Karpas-422 (cell line): ENCODE measurements at regions not wholly inside any gene's neighbourhood (a gene's known extent, or its start where the extent isn't known, plus 50 kb on each side); places are given as distances from the start of the nearest gene placed in this dataset.

ENCODE experiments used
- DNase-seq: peaks from one replicate; pipeline ENCODE4 v3.0.0-alpha.2; 2015
- H2AFZ ChIP-seq: fragments of 200-600 bp; sonication (generic); 2 replicates; pipeline ENCODE4 v1.6.1; 2014; ENCODE audit warnings: antibody characterized with exemption, low read length, mixed read lengths
- H3K27ac ChIP-seq: fragments of 200-600 bp; sonication (generic); 2 replicates; pipeline ENCODE4 v1.5.1; 2014; ENCODE audit warnings: mild to moderate bottlenecking, low read length, moderate library complexity
- H3K27me3 ChIP-seq: fragments of 200-600 bp; sonication (generic); 2 replicates; pipeline ENCODE4 v1.6.1; 2014; ENCODE audit warnings: low read length, mixed read lengths
- H3K36me3 ChIP-seq: fragments of 200-600 bp; sonication (generic); 2 replicates; pipeline ENCODE4 v1.6.1; 2014; ENCODE audit warnings: low read length, mixed read lengths; ENCODE audit not compliant: insufficient read depth
- H3K4me1 ChIP-seq: fragments of 200-600 bp; sonication (generic); 2 replicates; pipeline ENCODE4 v1.6.1; 2014; ENCODE audit warnings: mild to moderate bottlenecking, low read length, mixed read lengths
- H3K4me2 ChIP-seq: fragments of 200-600 bp; sonication (generic); 2 replicates; pipeline ENCODE4 v1.6.1; 2014; ENCODE audit warnings: low read length, low read depth, mild to moderate bottlenecking; ENCODE audit not compliant: poor library complexity, severe bottlenecking
- H3K4me3 ChIP-seq: fragments of 200-600 bp; sonication (generic); 2 replicates; pipeline ENCODE4 v1.5.1; 2014; ENCODE audit warnings: mild to moderate bottlenecking, antibody characterized with exemption, low read length, mixed read lengths
- H3K79me2 ChIP-seq: fragments of 200-600 bp; sonication (generic); 2 replicates; pipeline ENCODE4 v1.6.1; 2014; ENCODE audit warnings: mild to moderate bottlenecking, low read length, mixed read lengths
- H3K9ac ChIP-seq: fragments of 200-600 bp; sonication (generic); 2 replicates; pipeline ENCODE4 v1.6.0; 2014; ENCODE audit warnings: low read length
- H3K9me2 ChIP-seq: fragments of 200-600 bp; sonication (generic), shearing (Covaris generic); replicated peaks from 2 replicates; pipeline ENCODE4 v1.6.0; 2014; ENCODE audit warnings: mild to moderate bottlenecking, low read length, moderate library complexity; ENCODE audit not compliant: insufficient read depth
- H3K9me3 ChIP-seq: fragments of 300-700, 200-600 bp; sonication (generic); 2 replicates; pipeline ENCODE4 v1.6.1; 2014; ENCODE audit warnings: low read length, mixed read lengths
- H4K20me1 ChIP-seq: fragments of 200-600 bp; sonication (generic); 2 replicates; pipeline ENCODE4 v1.6.1; 2014; ENCODE audit warnings: mild to moderate bottlenecking, antibody characterized with exemption, low read length, low read depth; ENCODE audit not compliant: insufficient read depth

DNA sequence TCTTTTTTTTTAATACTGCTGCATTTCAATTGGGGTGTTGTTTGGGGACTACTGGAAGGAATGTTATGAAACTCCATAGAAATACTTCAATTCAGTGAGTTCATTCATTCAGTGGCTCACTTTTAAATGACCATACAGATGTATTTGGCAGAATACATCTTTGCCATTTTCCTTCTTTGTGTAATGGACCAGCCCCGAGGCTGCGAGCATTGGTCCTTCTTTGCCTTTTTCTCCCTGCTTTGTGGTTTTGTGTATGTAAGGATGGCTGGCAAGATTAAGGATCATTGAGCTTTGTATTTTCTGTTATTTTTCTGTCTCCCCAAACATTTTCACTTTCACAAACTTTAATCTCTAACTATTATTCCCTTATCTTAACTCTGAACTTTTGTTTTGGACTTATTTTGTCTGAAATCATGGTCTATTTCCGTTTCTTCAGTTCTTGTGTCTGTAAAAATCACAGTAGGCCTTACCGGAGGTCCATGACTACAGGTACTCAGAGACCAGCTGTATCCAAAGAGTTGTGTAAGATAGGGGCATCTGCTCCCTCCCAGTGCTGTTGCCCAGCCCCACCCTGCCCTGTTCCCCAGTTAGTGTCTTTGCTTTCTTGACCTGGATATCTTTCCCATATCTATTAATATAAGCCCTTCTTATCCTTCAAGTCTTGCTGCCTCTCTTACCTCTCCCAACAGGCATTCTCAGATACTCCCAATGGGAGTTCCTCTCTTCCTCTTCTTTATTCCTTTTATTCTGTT lies 154.3 kb upstream of the DMRT1 start:
- Histone ChIP-seq H3K27ac (no peak overlapping the region), H3K9ac (no peak overlapping the region), H3K4me2 (no peak overlapping the region), H3K9me3 (no peaks in the 10 kb centered on the region), H3K9me2 (no peaks in the 10 kb centered on the region), H3K79me2 (peaks cover 14% of the 10 kb centered on the region; the same call in 1 of the 2 replicates), H4K20me1 (0 out of 2 replicates have a peak, but pooled peaks cover 6% of the 10 kb centered on the region), H2AFZ (no peak overlapping the region), H3K36me3 (no peaks in the 10 kb centered on the region), H3K4me3 (no peak overlapping the region), H3K27me3 (no peaks in the 10 kb centered on the region), H3K4me1 (no peaks in the 10 kb centered on the region)
- no peak for DNase-seq

GRCh38 chr9:687994-688393 lies 153.5 kb upstream of the DMRT1 start:
- H3K9me2 ChIP-seq: no peaks in the 10 kb centered on the region

GRCh38 chr9:690517-691111 lies 150.9 kb upstream of the DMRT1 start:
- H3K4me3 ChIP-seq: no peak overlapping the region
- no peak overlapping the region for H3K4me2 ChIP-seq
- H2AFZ ChIP-seq: no peak overlapping the region
- H3K79me2 ChIP-seq: peaks cover 10% of the 10 kb centered on the region
- H3K4me1 ChIP-seq: peaks cover 8% of the 10 kb centered on the region
- H4K20me1 ChIP-seq: no peaks in the 10 kb centered on the region
- no peaks in the 10 kb centered on the region for H3K9me2 ChIP-seq
- H3K27me3 ChIP-seq: no peaks in the 10 kb centered on the region
- no peak overlapping the region for H3K27ac ChIP-seq
- no peaks in the 10 kb centered on the region for H3K9me3 ChIP-seq
- H3K36me3 ChIP-seq: no peaks in the 10 kb centered on the region
- no peak overlapping the region for H3K9ac ChIP-seq
- no peak for DNase-seq

More at GRCh38 chr9:687994-688393, 153.5 kb upstream of the DMRT1 start:
- Histone ChIP-seq H4K20me1 (0 out of 2 replicates have a peak, but pooled peaks cover 2% of the 10 kb centered on the region), H3K27ac (no peak overlapping the region), H3K27me3 (no peaks in the 10 kb centered on the region), H3K36me3 (no peaks in the 10 kb centered on the region), H3K9me3 (no peaks in the 10 kb centered on the region), H3K4me2 (no peak overlapping the region), H3K9ac (no peak overlapping the region), H3K79me2 (peaks cover 9% of the 10 kb centered on the region; the same call in 1 of the 2 replicates), H2AFZ (no peak overlapping the region), H3K4me1 (no peaks in the 10 kb centered on the region), H3K4me3 (no peak overlapping the region)
- DNase-seq: no peak

DNA sequence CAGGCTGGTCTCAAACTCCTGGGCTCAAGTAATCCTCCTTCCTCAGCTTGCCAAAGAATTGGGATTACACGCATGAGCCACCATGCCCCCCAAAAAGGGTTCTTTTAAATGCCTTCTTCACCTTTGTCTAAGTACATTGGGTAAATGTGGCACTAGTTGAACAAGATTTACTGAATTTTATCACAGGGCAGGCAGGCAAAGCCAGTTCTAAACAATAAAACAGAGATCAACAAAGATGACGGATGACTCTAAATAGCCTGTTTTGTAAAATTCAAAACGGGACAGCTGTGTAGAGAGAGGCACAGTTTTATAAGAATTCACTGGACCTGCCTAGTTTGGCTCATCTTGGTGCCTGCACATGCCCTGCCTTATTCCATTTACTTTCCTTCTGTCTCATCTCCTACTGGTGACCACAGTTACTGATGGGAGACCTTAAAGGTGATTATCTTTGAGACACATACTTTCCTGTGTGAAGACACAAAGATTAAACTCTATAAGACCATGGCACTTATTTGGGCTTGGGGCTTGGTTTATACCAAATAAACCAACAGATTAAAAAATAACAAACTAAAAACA lies 149.6 kb upstream of the DMRT1 start:
- H2AFZ ChIP-seq: no peak overlapping the region
- peaks cover 10% of the 10 kb centered on the region for H3K79me2 ChIP-seq
- H3K9me3 ChIP-seq: no peaks in the 10 kb centered on the region
- peaks cover 17% of the 10 kb centered on the region for H3K4me1 ChIP-seq
- no peak for DNase-seq
- no peaks in the 10 kb centered on the region for H3K9me2 ChIP-seq
- no peaks in the 10 kb centered on the region for H3K36me3 ChIP-seq
- H3K27me3 ChIP-seq: no peaks in the 10 kb centered on the region
- H3K4me3 ChIP-seq: no peak overlapping the region
- no peak overlapping the region for H3K27ac ChIP-seq
- H3K9ac ChIP-seq: no peak overlapping the region
- H3K4me2 ChIP-seq: no peak overlapping the region
- no peaks in the 10 kb centered on the region for H4K20me1 ChIP-seq

GRCh38 chr9:692636-693129 lies 148.8 kb upstream of the DMRT1 start:
- H3K9ac ChIP-seq: no peak overlapping the region
- H3K4me2 ChIP-seq: no peak overlapping the region
- DNase-seq: no peak
- no peaks in the 10 kb centered on the region; the same call in 1 of the 2 replicates for H4K20me1 ChIP-seq
- no peaks in the 10 kb centered on the region for H3K27me3 ChIP-seq
- no peak overlapping the region for H3K27ac ChIP-seq
- H3K4me3 ChIP-seq: no peak overlapping the region
- peaks cover 25% of the 10 kb centered on the region for H3K4me1 ChIP-seq
- no peaks in the 10 kb centered on the region for H3K9me2 ChIP-seq
- no peak overlapping the region for H2AFZ ChIP-seq
- no peaks in the 10 kb centered on the region for H3K36me3 ChIP-seq
- no peaks in the 10 kb centered on the region for H3K9me3 ChIP-seq
- peaks cover 11% of the 10 kb centered on the region for H3K79me2 ChIP-seq

GRCh38 chr9:693201-694091 lies 148.1 kb upstream of the DMRT1 start:
- Histone ChIP-seq H4K20me1 (no peaks in the 10 kb centered on the region; the same call in 1 of the 2 replicates), H3K79me2 (peaks cover 15% of the 10 kb centered on the region), H3K4me1 (peaks cover 32% of the 10 kb centered on the region), H3K9ac (no peak overlapping the region), H3K36me3 (no peaks in the 10 kb centered on the region), H3K4me3 (no peak overlapping the region), H3K27ac (no peak overlapping the region), H3K4me2 (no peak overlapping the region), H3K9me3 (no peaks in the 10 kb centered on the region), H2AFZ (no peak overlapping the region), H3K9me2 (no peaks in the 10 kb centered on the region), H3K27me3 (no peaks in the 10 kb centered on the region)
- no peak for DNase-seq

- H3K27me3 ChIP-seq: no peaks in the 10 kb centered on the region
- H3K4me3 ChIP-seq: no peak overlapping the region
- peaks cover 38% of the 10 kb centered on the region for H3K4me1 ChIP-seq
- H3K9ac ChIP-seq: no peak overlapping the region
- H3K36me3 ChIP-seq: no peaks in the 10 kb centered on the region
- H2AFZ ChIP-seq: no peak overlapping the region
- no peak overlapping the region for H3K4me2 ChIP-seq
- H4K20me1 ChIP-seq: no peaks in the 10 kb centered on the region; the same call in 1 of the 2 replicates
- H3K27ac ChIP-seq: no peak overlapping the region
- peaks cover 13% of the 10 kb centered on the region for H3K79me2 ChIP-seq
- DNase-seq: no peak
- no peaks in the 10 kb centered on the region for H3K9me2 ChIP-seq
- H3K9me3 ChIP-seq: no peaks in the 10 kb centered on the region
These were observed 147.4 kb upstream of the DMRT1 start for GRCh38 chr9:694092-694402.
